ENCODE measurements at regions not wholly inside any gene's neighbourhood (a gene's known extent, or its start where the extent isn't known, plus 50 kb on each side); places are given as distances from the start of the nearest gene placed in this dataset.
"Not testable (repeated sequence)": the region's sequence is repeated elsewhere in the genome, so short reads cannot be mapped to it uniquely, and the experiment has no call there.

DNA sequence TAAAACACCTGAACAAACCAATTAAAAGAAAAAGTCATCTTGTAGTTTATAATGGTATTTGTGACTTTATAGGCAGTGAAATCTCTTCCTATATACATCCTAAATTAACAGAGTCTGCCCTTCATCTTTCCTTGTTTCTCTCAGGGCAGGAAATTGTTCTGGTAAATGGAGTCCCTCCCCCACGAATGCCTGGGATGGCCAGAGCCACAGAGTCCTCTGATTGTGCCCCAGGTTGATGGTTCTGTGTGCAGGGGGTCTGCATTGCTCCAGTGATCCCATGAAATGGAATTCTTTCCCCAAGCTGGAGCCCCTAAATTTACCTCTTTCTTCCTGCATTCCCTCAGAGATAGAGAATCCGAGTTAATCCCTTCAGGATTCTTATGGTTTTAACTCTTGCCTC lies 155.5 kb downstream of the MTX2 start:
- H3K36me3 ChIP-seq (ENCODE audit: control insufficient read depth, insufficient read depth, low read length), result no peaks in the 10 kb centered on the region

GRCh38 chr2:176427549-176427948 lies 158.3 kb downstream of the MTX2 start:
- Histone ChIP-seq H3K27me3 (replicated peaks; ENCODE audit: control insufficient read depth, insufficient read depth, low read length) (no peaks in the 10 kb centered on the region), H3K36me3 (ENCODE audit: control insufficient read depth, insufficient read depth, low read length) (no peaks in the 10 kb centered on the region), H3K4me3 (replicated peaks; ENCODE audit: low read depth, low read length) (no peak overlapping the region)
- TF ChIP-seq, protein P1, sequence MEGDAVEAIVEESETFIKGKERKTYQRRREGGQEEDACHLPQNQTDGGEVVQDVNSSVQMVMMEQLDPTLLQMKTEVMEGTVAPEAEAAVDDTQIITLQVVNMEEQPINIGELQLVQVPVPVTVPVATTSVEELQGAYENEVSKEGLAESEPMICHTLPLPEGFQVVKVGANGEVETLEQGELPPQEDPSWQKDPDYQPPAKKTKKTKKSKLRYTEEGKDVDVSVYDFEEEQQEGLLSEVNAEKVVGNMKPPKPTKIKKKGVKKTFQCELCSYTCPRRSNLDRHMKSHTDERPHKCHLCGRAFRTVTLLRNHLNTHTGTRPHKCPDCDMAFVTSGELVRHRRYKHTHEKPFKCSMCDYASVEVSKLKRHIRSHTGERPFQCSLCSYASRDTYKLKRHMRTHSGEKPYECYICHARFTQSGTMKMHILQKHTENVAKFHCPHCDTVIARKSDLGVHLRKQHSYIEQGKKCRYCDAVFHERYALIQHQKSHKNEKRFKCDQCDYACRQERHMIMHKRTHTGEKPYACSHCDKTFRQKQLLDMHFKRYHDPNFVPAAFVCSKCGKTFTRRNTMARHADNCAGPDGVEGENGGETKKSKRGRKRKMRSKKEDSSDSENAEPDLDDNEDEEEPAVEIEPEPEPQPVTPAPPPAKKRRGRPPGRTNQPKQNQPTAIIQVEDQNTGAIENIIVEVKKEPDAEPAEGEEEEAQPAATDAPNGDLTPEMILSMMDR (IDR thresholded peaks at IDR 0.05; ENCODE audit: insufficient read depth, low read length, poor library complexity, severe bottlenecking), result no peak
- DNase-seq (ENCODE audit: extremely low read depth, insufficient read length), result no peak

More for the DNA sequence above, 155.5 kb downstream of the MTX2 start:
- H3K4me3 ChIP-seq (replicated peaks; ENCODE audit: low read depth, low read length), result no peak overlapping the region
- DNase-seq (ENCODE audit: extremely low read depth, insufficient read length), result no peak
- TF ChIP-seq, protein P1 (IDR thresholded peaks at IDR 0.05; ENCODE audit: insufficient read depth, low read length, poor library complexity, severe bottlenecking), result no peak
- H3K27me3 ChIP-seq (replicated peaks; ENCODE audit: control insufficient read depth, insufficient read depth, low read length), result no peaks in the 10 kb centered on the region

GRCh38 chr2:176428944-176429469 lies 159.8 kb downstream of the MTX2 start:
- not testable (repeated sequence) for H3K27me3 ChIP-seq (replicated peaks; ENCODE audit: control insufficient read depth, insufficient read depth, low read length); DNase-seq (ENCODE audit: extremely low read depth, insufficient read length); H3K4me3 ChIP-seq (replicated peaks; ENCODE audit: low read depth, low read length); H3K36me3 ChIP-seq (ENCODE audit: control insufficient read depth, insufficient read depth, low read length)

- DNase-seq (ENCODE audit: extremely low read depth, insufficient read length), result no peak
- no peak overlapping the region for H3K4me3 ChIP-seq (replicated peaks; ENCODE audit: low read depth, low read length)
- TF ChIP-seq, protein P1 (IDR thresholded peaks at IDR 0.05; ENCODE audit: insufficient read depth, low read length, poor library complexity, severe bottlenecking), result no peak
- H3K27me3 ChIP-seq (replicated peaks; ENCODE audit: control insufficient read depth, insufficient read depth, low read length), result no peaks in the 10 kb centered on the region
- H3K36me3 ChIP-seq (ENCODE audit: control insufficient read depth, insufficient read depth, low read length), result no peaks in the 10 kb centered on the region
Measured at GRCh38 chr2:176432434-176432833, 163.2 kb downstream of the MTX2 start.

DNA sequence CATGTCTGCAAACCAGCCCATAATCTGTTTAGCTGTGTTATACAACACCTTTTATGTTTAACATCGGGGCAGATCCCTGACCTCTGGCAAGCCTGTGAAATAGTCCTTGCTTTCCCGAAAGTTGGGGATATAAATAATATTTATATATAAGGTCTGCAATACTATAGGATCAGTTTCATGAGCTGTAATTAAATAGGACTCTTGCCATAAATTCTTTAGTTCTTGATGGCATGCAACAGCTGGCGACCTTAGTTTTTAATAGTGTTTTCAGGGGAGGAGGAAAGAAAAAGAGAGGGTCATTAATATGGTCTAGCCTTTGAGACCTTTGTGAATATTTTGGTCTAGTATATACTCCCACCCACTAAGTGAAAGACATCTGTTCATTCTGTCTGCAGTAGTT lies 166.5 kb downstream of the MTX2 start:
- DNase-seq (ENCODE audit: extremely low read depth, insufficient read length), result no peak
- H3K4me3 ChIP-seq (replicated peaks; ENCODE audit: low read depth, low read length), result no peak overlapping the region
- H3K27me3 ChIP-seq (replicated peaks; ENCODE audit: control insufficient read depth, insufficient read depth, low read length), result no peaks in the 10 kb centered on the region
- TF ChIP-seq, protein P1 (IDR thresholded peaks at IDR 0.05; ENCODE audit: insufficient read depth, low read length, poor library complexity, severe bottlenecking), result no peak
- H3K36me3 ChIP-seq (ENCODE audit: control insufficient read depth, insufficient read depth, low read length), result no peaks in the 10 kb centered on the region

GRCh38 chr2:176443946-176444345 lies 174.7 kb downstream of the MTX2 start:
- Histone ChIP-seq H3K27me3 (replicated peaks; ENCODE audit: control insufficient read depth, insufficient read depth, low read length) (no peaks in the 10 kb centered on the region), H3K4me3 (replicated peaks; ENCODE audit: low read depth, low read length) (no peak overlapping the region), H3K36me3 (ENCODE audit: control insufficient read depth, insufficient read depth, low read length) (no peaks in the 10 kb centered on the region)
- TF ChIP-seq, protein P1 (IDR thresholded peaks at IDR 0.05; ENCODE audit: insufficient read depth, low read length, poor library complexity, severe bottlenecking), result no peak
- no peak for DNase-seq (ENCODE audit: extremely low read depth, insufficient read length)

Data from GM06990 (cell line).